ENCODE measurements at regions not wholly inside any gene's neighbourhood (a gene's known extent, or its start where the extent isn't known, plus 50 kb on each side); places are given as distances from the start of the nearest gene placed in this dataset.
"Not testable (repeated sequence)": the region's sequence is repeated elsewhere in the genome, so short reads cannot be mapped to it uniquely, and the experiment has no call there.

DNA sequence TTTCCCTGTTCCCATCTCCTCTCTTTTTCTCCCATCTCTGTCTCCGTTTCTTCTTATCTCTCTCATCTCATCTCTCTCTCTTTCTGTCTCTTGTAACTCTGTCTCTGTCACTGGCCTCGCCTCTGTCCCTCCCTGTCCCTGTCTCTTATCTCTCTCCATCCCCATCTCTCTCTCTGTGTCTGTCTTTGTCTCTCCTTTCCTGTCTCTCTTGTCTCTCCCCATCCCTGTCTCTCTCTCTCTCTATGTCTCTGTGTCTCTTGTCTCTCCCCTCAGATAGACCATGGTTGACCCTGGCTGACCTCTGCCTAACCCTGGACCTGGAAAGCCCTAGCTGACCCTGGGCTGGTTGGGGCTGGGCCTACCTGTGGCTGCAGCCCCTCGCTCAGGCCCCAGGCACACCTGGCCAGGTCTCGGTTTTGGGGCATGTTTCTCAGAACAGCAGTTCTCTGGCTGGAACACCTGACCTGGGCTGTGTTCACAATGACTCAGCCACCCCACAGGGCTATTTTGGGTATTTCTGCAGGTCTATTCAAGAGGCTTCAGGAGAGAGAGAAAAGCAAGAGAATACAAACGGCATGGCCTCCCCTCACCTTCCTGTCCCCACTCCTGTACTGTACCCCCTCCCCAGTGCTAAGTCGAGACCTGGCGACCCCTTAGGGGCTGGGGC, 174.4 kb downstream of the TMEM121 start:
- Histone ChIP-seq H3K4me3 (no peak overlapping the region), H3K36me3 (no peaks in the 10 kb centered on the region), H3K27ac (no peak overlapping the region), H3K27me3 (no peaks in the 10 kb centered on the region), H3K9me3 (no peaks in the 10 kb centered on the region), H3K4me1 (no peaks in the 10 kb centered on the region)
- DNase-seq: peak in 1 of 2 donors; percentile 19
- TF ChIP-seq, protein P1, sequence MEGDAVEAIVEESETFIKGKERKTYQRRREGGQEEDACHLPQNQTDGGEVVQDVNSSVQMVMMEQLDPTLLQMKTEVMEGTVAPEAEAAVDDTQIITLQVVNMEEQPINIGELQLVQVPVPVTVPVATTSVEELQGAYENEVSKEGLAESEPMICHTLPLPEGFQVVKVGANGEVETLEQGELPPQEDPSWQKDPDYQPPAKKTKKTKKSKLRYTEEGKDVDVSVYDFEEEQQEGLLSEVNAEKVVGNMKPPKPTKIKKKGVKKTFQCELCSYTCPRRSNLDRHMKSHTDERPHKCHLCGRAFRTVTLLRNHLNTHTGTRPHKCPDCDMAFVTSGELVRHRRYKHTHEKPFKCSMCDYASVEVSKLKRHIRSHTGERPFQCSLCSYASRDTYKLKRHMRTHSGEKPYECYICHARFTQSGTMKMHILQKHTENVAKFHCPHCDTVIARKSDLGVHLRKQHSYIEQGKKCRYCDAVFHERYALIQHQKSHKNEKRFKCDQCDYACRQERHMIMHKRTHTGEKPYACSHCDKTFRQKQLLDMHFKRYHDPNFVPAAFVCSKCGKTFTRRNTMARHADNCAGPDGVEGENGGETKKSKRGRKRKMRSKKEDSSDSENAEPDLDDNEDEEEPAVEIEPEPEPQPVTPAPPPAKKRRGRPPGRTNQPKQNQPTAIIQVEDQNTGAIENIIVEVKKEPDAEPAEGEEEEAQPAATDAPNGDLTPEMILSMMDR (IDR thresholded peaks at IDR 0.05): no peak
- intact Hi-C loops (cut with DNase I; ENCODE audit: low total_unique reads): no loop called here

DNA sequence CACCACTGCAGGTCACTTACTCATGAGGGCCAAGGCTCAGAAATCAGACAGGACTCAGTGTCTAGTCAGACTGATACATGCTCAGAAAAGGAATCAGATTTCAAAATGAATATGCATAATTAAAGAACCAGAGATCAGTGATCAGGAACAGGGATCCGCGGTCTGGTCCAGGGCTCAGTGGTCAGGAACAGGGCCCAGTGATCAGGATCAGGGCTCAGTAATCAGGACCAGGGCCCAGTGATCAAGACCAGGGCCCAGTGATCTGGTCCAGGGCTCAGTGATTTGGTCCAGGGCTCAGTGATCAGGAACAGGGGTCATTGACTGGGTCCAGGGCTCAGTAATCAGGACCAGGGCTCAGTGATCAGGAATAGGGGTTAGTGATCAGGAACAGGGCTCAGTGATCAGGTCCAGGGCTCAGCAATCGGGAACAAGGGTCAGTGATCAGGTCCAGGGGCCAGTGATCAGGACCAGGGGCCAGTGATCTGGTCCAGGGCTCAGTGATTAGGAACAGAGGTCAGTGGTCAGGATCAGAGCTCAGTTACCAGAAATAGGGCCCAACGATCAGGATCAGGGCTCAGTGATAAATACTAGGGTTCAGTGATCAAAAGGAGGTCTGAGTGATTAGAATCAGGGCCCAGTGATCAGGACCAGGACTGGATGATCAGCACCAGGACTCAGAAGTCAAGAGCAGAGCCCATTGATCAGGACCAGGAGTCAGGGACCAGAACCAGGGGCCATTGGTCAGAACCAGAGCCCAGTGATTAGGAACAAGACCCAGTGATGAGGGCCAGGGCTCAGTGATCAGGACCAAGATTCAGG, 175.3 kb downstream of the TMEM121 start:
- H3K4me1 ChIP-seq: no peaks in the 10 kb centered on the region
- peak in 1 of 2 donors; percentile 37 for DNase-seq
- H3K27me3 ChIP-seq: no peaks in the 10 kb centered on the region
- no peaks in the 10 kb centered on the region for H3K36me3 ChIP-seq
- H3K27ac ChIP-seq: no peak overlapping the region
- no peak overlapping the region for H3K4me3 ChIP-seq
- intact Hi-C loops (cut with DNase I; ENCODE audit: low total_unique reads): no loop called here
- TF ChIP-seq, protein P1 (IDR thresholded peaks at IDR 0.05): no peak
- no peaks in the 10 kb centered on the region for H3K9me3 ChIP-seq

DNA sequence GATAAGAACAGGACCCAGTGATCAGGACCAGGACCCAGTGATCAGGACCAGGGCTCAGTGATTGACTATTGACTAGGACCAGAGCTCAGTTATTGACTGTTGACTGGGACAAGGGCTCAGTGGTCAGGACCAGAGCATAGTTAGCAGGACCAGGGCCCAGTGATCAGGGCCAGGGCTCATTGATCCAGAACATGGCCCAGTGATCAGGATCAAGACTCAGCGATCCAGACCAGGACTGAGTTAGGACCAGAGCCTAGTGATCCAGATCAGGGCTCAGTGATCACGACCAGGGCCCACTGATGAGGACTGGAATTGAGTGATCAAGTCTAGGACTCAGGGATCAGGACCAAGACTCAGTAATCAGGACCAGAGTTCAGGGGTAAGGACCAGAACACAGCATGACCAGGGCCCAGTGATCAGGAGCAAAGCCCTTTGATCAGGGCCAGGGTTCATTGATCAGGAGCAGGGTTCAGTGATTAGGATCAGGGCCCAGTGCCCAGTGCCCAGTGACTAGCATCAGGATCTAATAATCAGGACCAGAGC, 176.0 kb downstream of the TMEM121 start:
- no peaks in the 10 kb centered on the region for H3K27me3 ChIP-seq
- intact Hi-C loops (cut with DNase I; ENCODE audit: low total_unique reads): no loop called here
- no peaks in the 10 kb centered on the region for H3K9me3 ChIP-seq
- DNase-seq: peak in 1 of 2 donors; percentile 27
- no peak overlapping the region for H3K4me3 ChIP-seq
- no peaks in the 10 kb centered on the region for H3K36me3 ChIP-seq
- no peak overlapping the region for H3K27ac ChIP-seq
- H3K4me1 ChIP-seq: no peaks in the 10 kb centered on the region
- TF ChIP-seq, protein P1 (IDR thresholded peaks at IDR 0.05): no peak

DNA sequence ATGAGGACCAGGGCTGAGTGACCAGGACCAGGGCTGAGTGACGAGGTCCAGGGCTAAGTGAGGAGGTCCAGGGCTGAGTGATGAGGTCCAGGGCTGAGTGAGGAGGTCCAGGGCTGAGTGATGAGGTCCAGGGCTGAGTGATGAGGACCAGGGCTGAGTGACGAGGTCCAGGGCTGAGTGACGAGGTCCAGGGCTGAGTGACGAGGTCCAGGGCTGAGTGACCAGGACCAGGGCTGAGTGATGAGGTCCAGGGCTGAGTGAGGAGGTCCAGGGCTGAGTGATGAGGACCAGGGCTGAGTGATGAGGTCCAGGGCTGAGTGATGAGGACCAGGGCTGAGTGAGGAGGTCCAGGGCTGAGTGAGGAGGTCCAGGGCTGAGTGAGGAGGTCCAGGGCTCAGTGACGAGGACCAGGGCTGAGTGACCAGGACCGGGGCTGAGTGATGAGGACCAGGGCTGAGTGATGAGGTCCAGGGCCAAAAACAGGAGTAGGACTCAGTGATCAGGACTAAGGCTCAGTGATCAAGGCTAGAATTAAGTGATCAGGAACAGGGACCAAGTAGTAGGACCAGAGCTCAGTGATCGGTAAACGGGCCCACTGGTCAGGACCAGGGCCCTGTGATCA, 176.8 kb downstream of the TMEM121 start:
- H3K9me3 ChIP-seq; H3K4me1 ChIP-seq; H3K27me3 ChIP-seq; intact Hi-C loops (cut with DNase I; ENCODE audit: low total_unique reads); H3K4me3 ChIP-seq; H3K36me3 ChIP-seq; DNase-seq; H3K27ac ChIP-seq: not testable (repeated sequence)

DNA sequence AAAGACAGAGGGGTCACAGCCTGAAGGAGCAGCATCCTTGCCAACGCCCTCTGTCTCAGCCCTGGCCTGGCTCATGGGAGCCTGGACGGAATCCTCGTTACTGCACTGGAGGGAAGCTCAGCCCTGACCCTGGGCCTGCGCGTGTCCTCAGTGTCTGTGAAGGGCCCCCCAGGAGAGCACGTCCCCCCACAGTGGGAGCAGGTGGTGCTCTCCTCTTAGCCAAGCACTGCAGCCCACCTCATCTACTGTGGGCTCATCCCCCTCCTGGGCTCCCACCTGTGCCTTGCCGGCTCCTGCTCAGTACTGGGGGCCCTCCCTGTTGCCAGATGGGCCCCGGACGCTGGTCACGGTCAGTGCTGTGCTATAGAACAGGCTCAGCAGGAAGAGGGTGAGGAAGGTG, 177.7 kb downstream of the TMEM121 start:
- H3K27ac ChIP-seq; H3K36me3 ChIP-seq; H3K4me1 ChIP-seq; intact Hi-C loops (cut with DNase I; ENCODE audit: low total_unique reads); H3K9me3 ChIP-seq; H3K4me3 ChIP-seq; H3K27me3 ChIP-seq: not testable (repeated sequence)
- peak in 1 of 2 donors; percentile 16 for DNase-seq

DNA sequence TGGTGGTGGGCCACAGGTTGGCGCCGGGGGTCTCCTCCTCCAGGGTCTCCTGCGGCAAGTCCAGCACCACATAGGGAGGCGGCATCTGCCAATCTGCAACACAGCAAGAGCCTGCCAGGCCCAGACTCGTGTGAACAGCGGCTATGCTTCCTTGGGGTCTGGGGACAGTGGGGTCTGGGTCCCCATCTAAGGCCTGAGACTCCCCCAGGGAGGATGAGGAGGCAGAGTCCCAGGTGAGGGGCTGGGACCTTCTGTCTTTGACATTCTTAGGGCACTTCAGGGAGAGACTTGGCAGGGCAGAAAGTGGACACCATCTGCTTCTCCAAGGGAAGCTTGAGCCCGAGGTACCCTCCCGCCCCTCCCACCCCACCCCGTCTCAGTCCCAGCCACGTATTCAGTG, 178.1 kb downstream of the TMEM121 start:
- intact Hi-C loops (cut with DNase I; ENCODE audit: low total_unique reads); H3K27me3 ChIP-seq; DNase-seq; H3K4me1 ChIP-seq; H3K36me3 ChIP-seq; H3K9me3 ChIP-seq; H3K4me3 ChIP-seq; H3K27ac ChIP-seq: not testable (repeated sequence)

DNA sequence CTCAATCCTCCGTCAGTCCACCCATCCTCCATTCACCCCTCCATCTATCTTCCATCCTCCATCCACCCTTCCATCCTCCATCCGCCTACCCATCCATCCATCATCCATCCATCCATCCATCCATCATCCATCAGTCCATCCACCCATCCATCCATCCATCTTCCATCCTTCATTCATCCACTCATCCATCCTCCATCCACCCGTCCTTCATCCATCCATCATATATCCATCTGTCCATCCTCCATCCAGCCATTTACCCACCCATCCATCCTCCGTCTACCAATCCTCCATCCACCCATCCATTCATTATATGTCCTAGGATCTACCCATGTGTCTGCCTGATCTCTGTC, 179.1 kb downstream of the TMEM121 start:
- intact Hi-C loops (cut with DNase I; ENCODE audit: low total_unique reads); H3K27me3 ChIP-seq; H3K9me3 ChIP-seq; H3K27ac ChIP-seq; H3K4me3 ChIP-seq; H3K4me1 ChIP-seq; DNase-seq; H3K36me3 ChIP-seq: not testable (repeated sequence)

DNA sequence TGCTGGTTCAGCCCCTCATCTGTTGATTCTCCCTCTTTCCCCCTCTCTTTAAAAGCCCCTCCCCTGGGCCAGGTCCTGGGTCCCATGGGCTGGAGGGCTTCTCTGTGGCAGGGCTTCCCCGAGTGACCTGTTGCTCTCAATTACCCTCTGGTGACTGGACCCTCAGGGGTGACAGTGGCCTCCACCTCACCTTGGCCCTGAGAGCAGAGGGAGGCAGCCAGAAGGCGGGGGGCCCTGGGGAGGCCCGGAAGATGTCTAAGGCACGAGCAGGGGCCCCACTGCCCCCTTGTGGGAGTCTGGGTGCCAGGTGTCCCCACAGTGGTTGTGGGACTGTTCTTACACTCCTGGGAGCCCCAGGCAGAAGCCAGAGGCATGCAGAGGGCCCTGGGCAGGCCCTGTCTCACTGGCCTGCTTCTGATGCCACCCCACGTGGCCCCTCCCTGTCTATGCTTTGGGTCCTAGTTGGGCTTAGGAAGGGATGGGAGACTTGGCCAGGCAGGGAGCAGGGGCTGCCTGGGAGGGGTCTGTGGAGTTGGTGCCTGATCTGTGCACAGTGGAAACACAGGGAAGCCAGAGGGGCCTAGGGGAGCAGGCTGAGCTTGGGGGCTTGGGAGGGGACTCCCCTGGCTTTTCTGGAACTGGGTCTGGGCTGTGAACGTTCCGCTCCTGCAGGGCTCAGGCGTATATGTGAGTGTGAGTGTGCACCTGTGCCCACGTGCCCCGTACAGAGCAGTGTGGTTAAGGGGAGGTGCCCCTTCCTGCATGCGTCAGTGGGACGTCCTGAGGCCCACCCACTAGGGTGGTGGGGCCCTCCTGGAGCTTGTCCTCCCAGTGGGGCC, 179.7 kb downstream of the TMEM121 start:
- intact Hi-C loops (cut with DNase I; ENCODE audit: low total_unique reads); H3K36me3 ChIP-seq; H3K27me3 ChIP-seq; H3K9me3 ChIP-seq; H3K27ac ChIP-seq; H3K4me1 ChIP-seq; H3K4me3 ChIP-seq; DNase-seq: not testable (repeated sequence)

DNA sequence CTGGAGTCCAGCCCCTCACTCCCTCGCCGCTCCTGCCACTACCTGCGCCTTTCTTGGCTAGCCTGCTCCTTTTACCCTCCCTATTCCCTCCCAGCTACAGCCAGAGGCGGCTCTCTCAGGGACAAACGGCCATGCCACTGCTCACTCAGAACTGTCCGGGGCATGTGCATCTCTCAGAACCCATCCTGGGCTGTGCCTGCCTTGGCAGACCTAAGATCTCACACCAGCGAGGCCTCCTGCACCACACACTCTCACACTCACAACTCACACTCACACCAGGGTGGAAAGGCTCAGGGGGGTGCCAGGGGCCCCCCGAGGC, 180.3 kb downstream of the TMEM121 start:
- DNase-seq; H3K4me3 ChIP-seq; H3K27me3 ChIP-seq; H3K27ac ChIP-seq; intact Hi-C loops (cut with DNase I; ENCODE audit: low total_unique reads); H3K4me1 ChIP-seq; H3K36me3 ChIP-seq; H3K9me3 ChIP-seq: not testable (repeated sequence)

DNA sequence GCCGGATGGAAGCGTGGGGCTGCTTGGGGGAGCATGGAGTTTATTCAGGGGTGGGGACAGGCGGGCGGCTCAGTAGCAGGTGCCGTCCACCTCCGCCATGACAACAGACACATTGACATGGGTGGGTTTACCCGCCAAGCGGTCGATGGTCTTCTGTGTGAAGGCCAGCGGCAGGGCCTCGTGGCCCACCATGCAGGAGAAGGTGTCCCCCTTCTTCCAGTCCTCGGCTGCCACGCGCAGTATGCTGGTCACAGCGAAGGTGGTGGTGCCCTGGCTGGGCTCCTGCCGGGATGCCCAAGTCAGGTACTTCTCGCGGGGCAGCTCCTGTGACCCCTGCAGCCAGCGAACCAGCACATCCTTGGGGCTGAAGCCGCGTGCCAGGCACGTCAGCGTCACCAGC, 180.7 kb downstream of the TMEM121 start:
- H3K36me3 ChIP-seq; H3K27me3 ChIP-seq; DNase-seq; H3K27ac ChIP-seq; H3K4me1 ChIP-seq; H3K9me3 ChIP-seq; intact Hi-C loops (cut with DNase I; ENCODE audit: low total_unique reads); H3K4me3 ChIP-seq: not testable (repeated sequence)

All from tibial artery (tissue), 4 donors.